ENCODE measurements at regions not wholly inside any gene's neighbourhood (a gene's known extent, or its start where the extent isn't known, plus 50 kb on each side); places are given as distances from the start of the nearest gene placed in this dataset.

DNA sequence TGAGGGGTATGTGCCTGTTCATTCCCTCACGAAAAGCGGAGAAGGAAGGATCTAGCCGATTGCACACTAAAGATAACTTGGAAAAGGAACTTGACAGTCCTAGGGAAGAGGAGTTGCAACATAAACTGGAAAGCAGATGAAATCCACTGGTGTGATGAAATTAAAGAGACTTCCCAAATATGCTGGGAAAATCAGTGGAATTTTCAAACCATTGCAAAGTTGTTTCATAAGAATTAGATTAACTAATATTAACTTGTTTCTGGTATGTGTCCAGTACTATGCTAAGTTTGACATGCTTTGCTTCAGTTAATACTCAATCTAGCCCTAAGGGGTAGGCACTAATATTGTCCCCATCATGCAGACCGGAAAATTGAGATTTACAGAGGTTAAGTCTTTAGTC, 222.7 kb downstream of the IKZF2 start:
- H3K4me3 Mint-ChIP-seq: no peak overlapping the region
- no peak overlapping the region for H2AFZ ChIP-seq (ENCODE audit: low read length)

More for the DNA sequence above, 222.7 kb downstream of the IKZF2 start:
- H4K5ac ChIP-seq (ENCODE audit: insufficient read length, low read depth, low read length): no peak overlapping the region
- no peak overlapping the region for H3K4ac ChIP-seq (ENCODE audit: low read depth, low read length)
- H2BK5ac ChIP-seq (ENCODE audit: insufficient read length, low read length): no peak overlapping the region
- no peak overlapping the region for H2AK5ac ChIP-seq (ENCODE audit: insufficient read length, low read length)
- peaks cover 3 to 4% of the 10 kb centered on the region in 2 experiments; a peak in 2 of 5 replicates for H3K9me3 Mint-ChIP-seq
- no CpG with 5 or more reads among the region's 4 CpGs for WGBS (ENCODE audit: extremely low coverage, insufficient read length, low lambda C conversion rate)
- no peak overlapping the region for H3K18ac ChIP-seq (ENCODE audit: insufficient read length, low read depth, low read length)
- H3K9ac ChIP-seq (ENCODE audit: extremely low read depth, insufficient read length, low read length): no peak overlapping the region
- H2BK15ac ChIP-seq (ENCODE audit: low read depth, low read length): no peak overlapping the region; the same call in 1 of the 2 replicates
- no peak for DNase-seq
- no peak overlapping the region for H3K4me2 ChIP-seq (ENCODE audit: insufficient read depth, insufficient read length, low read length)
- H3K23me2 ChIP-seq (ENCODE audit: insufficient read length, low read depth, low read length, poor library complexity, severe bottlenecking): no peaks in the 10 kb centered on the region
- H4K91ac ChIP-seq (ENCODE audit: insufficient read length, low read depth, low read length): no peak overlapping the region
- H2BK12ac ChIP-seq (ENCODE audit: insufficient read length, low read depth, low read length): no peak overlapping the region
- H3K4me1 Mint-ChIP-seq: no peaks in the 10 kb centered on the region
- peaks cover 5% of the 10 kb centered on the region for H3K9me3 ChIP-seq (ENCODE audit: control insufficient read depth, low read depth, low read length)
- TF ChIP-seq CTCF (conservative IDR thresholded peaks at IDR 0.05): no peak
- no peak overlapping the region for H4K8ac ChIP-seq (replicated peaks; ENCODE audit: insufficient read length, low read depth, low read length)
- H3K27ac ChIP-seq (ENCODE audit: insufficient read length, low read depth, low read length): no peak overlapping the region
- H3T11ph ChIP-seq (ENCODE audit: low read length): no peak overlapping the region
- H3K36me3 Mint-ChIP-seq (ENCODE audit: insufficient read depth in 1 of 3, low read depth in 3 of 3): peaks cover 0 to 4% (median 3%) of the 10 kb centered on the region in 3 experiments; a peak in 2 of 7 replicates
- no peak overlapping the region for H3K56ac ChIP-seq (ENCODE audit: insufficient read length, low read depth, low read length)
- peak overlapping the region; percentile 61 for H2BK120ac ChIP-seq (ENCODE audit: low read depth, low read length, poor library complexity, severe bottlenecking)
- H3K27ac Mint-ChIP-seq: no peak overlapping the region; a peak in 1 of 7 replicates
- no peak overlapping the region for H3K14ac ChIP-seq (ENCODE audit: insufficient read depth, low read length)
- no peak overlapping the region for H3K23ac ChIP-seq (ENCODE audit: insufficient read length, low read depth, low read length)
- H3K79me1 ChIP-seq (ENCODE audit: insufficient read depth, low read depth, low read length, poor library complexity, severe bottlenecking): no peaks in the 10 kb centered on the region
- no peaks in the 10 kb centered on the region for H4K20me1 ChIP-seq (ENCODE audit: control insufficient read depth, insufficient read depth, insufficient read length)
- H3K4me1 ChIP-seq (ENCODE audit: insufficient read depth, low read length): no peaks in the 10 kb centered on the region
- H3K27me3 Mint-ChIP-seq (ENCODE audit: low read depth): no peaks in the 10 kb centered on the region
- no peak overlapping the region for H2BK20ac ChIP-seq (ENCODE audit: low read depth, low read length, poor library complexity, severe bottlenecking)
- H3K27me3 ChIP-seq (ENCODE audit: insufficient read depth, low read length): no peaks in the 10 kb centered on the region
- H3K79me2 ChIP-seq (ENCODE audit: insufficient read depth, low read length): no peaks in the 10 kb centered on the region; the same call in 1 of the 2 replicates
